ENCODE measurements at regions not wholly inside any gene's neighbourhood (a gene's known extent, or its start where the extent isn't known, plus 50 kb on each side); places are given as distances from the start of the nearest gene placed in this dataset.

- no peak for DNase-seq (ENCODE audit: low read depth in 2 of 2)
Measured at GRCh38 chr15:29390051-29390450, 120.4 kb upstream of the NSMCE3 start.

GRCh38 chr15:29386523-29386922, 116.9 kb upstream of the NSMCE3 start:
- no peak for TF ChIP-seq CTCF (IDR thresholded peaks at IDR 0.05; ENCODE audit: low read depth, low read length)

More at GRCh38 chr15:29390051-29390450, 120.4 kb upstream of the NSMCE3 start:
- no peak for TF ChIP-seq CTCF (IDR thresholded peaks at IDR 0.05; ENCODE audit: low read depth, low read length)
- no peak overlapping the region for H3K4me3 ChIP-seq (replicated peaks in 1 of 2; ENCODE audit: low read depth in 2 of 2, low read length in 2 of 2)

GRCh38 chr15:29383367-29383766, 113.7 kb upstream of the NSMCE3 start:
- H3K4me3 ChIP-seq (replicated peaks in 1 of 2; ENCODE audit: low read depth in 2 of 2, low read length in 2 of 2), result no peak overlapping the region
- no peak for DNase-seq (ENCODE audit: low read depth in 2 of 2)
- TF ChIP-seq CTCF (IDR thresholded peaks at IDR 0.05; ENCODE audit: low read depth, low read length), result no peak

More at GRCh38 chr15:29386523-29386922, 116.9 kb upstream of the NSMCE3 start:
- DNase-seq (ENCODE audit: low read depth in 2 of 2), result no peak
- H3K4me3 ChIP-seq (replicated peaks in 1 of 2; ENCODE audit: low read depth in 2 of 2, low read length in 2 of 2), result no peak overlapping the region

- no peak for TF ChIP-seq CTCF (IDR thresholded peaks at IDR 0.05; ENCODE audit: low read depth, low read length)
- H3K4me3 ChIP-seq (replicated peaks in 1 of 2; ENCODE audit: low read depth in 2 of 2, low read length in 2 of 2), result no peak overlapping the region
- no peak for DNase-seq (ENCODE audit: low read depth in 2 of 2)
Measured at GRCh38 chr15:29382862-29383261, 113.2 kb upstream of the NSMCE3 start.

DNA sequence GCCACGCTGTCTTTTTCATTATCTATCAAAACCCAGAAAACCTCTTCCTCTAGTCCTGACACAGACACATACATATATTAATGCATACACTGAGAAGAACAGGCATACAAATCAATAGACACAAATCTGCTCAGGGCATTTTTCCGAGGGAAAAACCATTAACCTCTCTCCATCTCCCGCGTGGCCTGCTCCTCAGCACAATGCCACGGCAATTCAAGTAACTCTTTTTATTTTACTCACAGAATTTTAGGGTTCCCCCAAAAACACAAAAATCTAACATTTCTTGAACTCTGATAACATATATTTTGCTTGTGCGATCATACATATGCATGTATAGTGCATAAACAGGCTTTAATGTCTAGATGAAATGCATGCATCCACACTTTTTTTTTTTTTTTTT, 110.8 kb upstream of the NSMCE3 start:
- no peak overlapping the region for H3K4me3 ChIP-seq (replicated peaks in 1 of 2; ENCODE audit: low read depth in 2 of 2, low read length in 2 of 2)
- no peak for DNase-seq (ENCODE audit: low read depth in 2 of 2)
- no peak for TF ChIP-seq CTCF (IDR thresholded peaks at IDR 0.05; ENCODE audit: low read depth, low read length)

GRCh38 chr15:29379647-29380046, 110.0 kb upstream of the NSMCE3 start:
- TF ChIP-seq CTCF (IDR thresholded peaks at IDR 0.05; ENCODE audit: low read depth, low read length), result no peak
- no peak for DNase-seq (ENCODE audit: low read depth in 2 of 2)
- no peak overlapping the region for H3K4me3 ChIP-seq (replicated peaks in 1 of 2; ENCODE audit: low read depth in 2 of 2, low read length in 2 of 2)

DNA sequence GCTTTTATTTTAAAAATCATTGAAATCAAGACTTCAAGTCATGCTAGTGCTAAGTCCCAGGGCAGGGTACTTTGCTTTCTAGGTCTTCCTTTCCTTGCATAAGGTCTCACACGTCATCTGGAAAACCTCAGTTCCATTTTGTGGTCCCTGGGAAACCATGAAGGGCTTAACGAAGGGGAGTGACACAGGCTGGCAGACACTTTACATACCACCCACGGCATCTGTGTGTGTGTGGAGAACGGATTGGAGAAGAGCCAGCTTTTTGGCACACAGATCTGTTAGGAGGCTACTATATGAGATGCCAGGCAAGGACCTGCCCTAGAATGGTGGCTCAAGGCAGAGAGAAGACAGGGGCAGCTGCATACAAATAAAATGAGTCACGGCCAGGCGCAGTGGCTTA, 107.5 kb upstream of the NSMCE3 start:
- H3K4me3 ChIP-seq (replicated peaks in 1 of 2; ENCODE audit: low read depth in 2 of 2, low read length in 2 of 2), result no peak overlapping the region
- no peak for DNase-seq (ENCODE audit: low read depth in 2 of 2)
- no peak for TF ChIP-seq CTCF (IDR thresholded peaks at IDR 0.05; ENCODE audit: low read depth, low read length)

Data from cardiac fibroblast (primary cell).